Brain microvascular endothelial cell (primary cell): ENCODE measurements at regions not wholly inside any gene's neighbourhood (a gene's known extent, or its start where the extent isn't known, plus 50 kb on each side); places are given as distances from the start of the nearest gene placed in this dataset.

ENCODE experiments used
- DNase-seq: peaks from one replicate; pipeline ENCODE4 v3.0.0-alpha.2; 2020
- H3K27ac ChIP-seq: fragments of 250-450 bp; sonication (Bioruptor Pico); 2 replicates; pipeline ENCODE4 v1.5.1; 2020; ENCODE audit warnings: mild to moderate bottlenecking, moderate library complexity
- H3K27me3 ChIP-seq: fragments of 250-450 bp; sonication (Bioruptor Pico); replicated peaks from 2 replicates; pipeline ENCODE4 v1.5.1; 2020; ENCODE audit warnings: mild to moderate bottlenecking
- H3K36me3 ChIP-seq: fragments of 250-450 bp; sonication (Bioruptor Pico); replicated peaks from 2 replicates; pipeline ENCODE4 v1.5.1; 2020; ENCODE audit warnings: mild to moderate bottlenecking
- H3K4me3 ChIP-seq: 2 replicates; pipeline ENCODE4 v1.5.1; 2011; ENCODE audit warnings: low read depth, mild to moderate bottlenecking, control low read depth, low read length, moderate library complexity
- CTCF ChIP-seq: IDR thresholded peaks from 2 replicates; pipeline ENCODE4 v1.5.1; 2011; ENCODE audit warnings: low read depth, mild to moderate bottlenecking, moderate library complexity, low read length, control low read depth, inconsistent platforms; ENCODE audit errors: missing control alignments
- in situ Hi-C: cut with HindIII; loops from 2 replicates; pipeline ENCODE4 v1.10.0; 2017; ENCODE audit warnings: low sequenced_read_pairs, low pct_ligation_motif_present

- in situ Hi-C loops, result no loop called here
- Histone ChIP-seq H3K27me3 (no peaks in the 10 kb centered on the region), H3K27ac (no peak overlapping the region), H3K36me3 (no peaks in the 10 kb centered on the region), H3K4me3 (no peak overlapping the region)
- no peak for DNase-seq
- TF ChIP-seq CTCF, result no peak
Observed at GRCh38 chr2:61702088-61702467, 151.8 kb downstream of the FAM161A start.

GRCh38 chr2:61700464-61700863 is 153.4 kb downstream of the FAM161A start:
- no peak for TF ChIP-seq CTCF
- no peak overlapping the region for H3K4me3 ChIP-seq
- H3K27ac ChIP-seq, result no peak overlapping the region
- in situ Hi-C loops, result no loop called here
- no peaks in the 10 kb centered on the region for H3K27me3 ChIP-seq
- H3K36me3 ChIP-seq, result no peaks in the 10 kb centered on the region
- DNase-seq, result no peak

- peak overlapping the region; percentile 13 for H3K27ac ChIP-seq
- peak; percentile 73 for DNase-seq
- H3K4me3 ChIP-seq, result peak overlapping the region; percentile 79
- H3K36me3 ChIP-seq, result no peaks in the 10 kb centered on the region
- peak; percentile 70 for TF ChIP-seq CTCF
- in situ Hi-C loops, result no loop called here
- no peaks in the 10 kb centered on the region for H3K27me3 ChIP-seq
Observed at GRCh38 chr2:61694312-61695274, 156.4 kb upstream of the XPO1 start.

- H3K4me3 ChIP-seq, result no peak overlapping the region
- H3K36me3 ChIP-seq, result no peaks in the 10 kb centered on the region
- H3K27me3 ChIP-seq, result no peaks in the 10 kb centered on the region
- H3K27ac ChIP-seq, result no peak overlapping the region
- in situ Hi-C loops, result no loop called here
- no peak for TF ChIP-seq CTCF
- DNase-seq, result no peak
Observed at GRCh38 chr2:61693744-61694143, 155.6 kb upstream of the XPO1 start.

- no peak for TF ChIP-seq CTCF
- H3K27me3 ChIP-seq, result no peaks in the 10 kb centered on the region
- in situ Hi-C loops, result no loop called here
- no peak overlapping the region for H3K4me3 ChIP-seq
- H3K27ac ChIP-seq, result no peak overlapping the region
- H3K36me3 ChIP-seq, result no peaks in the 10 kb centered on the region
- no peak for DNase-seq
Observed at GRCh38 chr2:61690078-61690596, 152.0 kb upstream of the XPO1 start.
